H54 (cell line): ENCODE measurements at regions not wholly inside any gene's neighbourhood (a gene's known extent, or its start where the extent isn't known, plus 50 kb on each side); places are given as distances from the start of the nearest gene placed in this dataset.

Experiments
- DNase-seq: peaks from one replicate; pipeline ENCODE4 v3.0.0; 2011; ENCODE audit warnings: low spot score, mixed read lengths; ENCODE audit not compliant: insufficient read length
- FAIRE-seq: peaks from 3 replicates; lab custom pipeline; 2011; peaks lifted over from hg19 to GRCh38; lab: Jason Lieb, UNC
- POLR2A ChIP-seq: IDR thresholded peaks from 2 replicates; pipeline ENCODE4 v1.6.1; 2011; ENCODE audit warnings: low read depth, mild to moderate bottlenecking, low read length

GRCh38 chr1:70897273-70897672 lies 150.3 kb downstream of the PTGER3 start:
- FAIRE-seq = no peak
- TF ChIP-seq POLR2A = no peak
- no peak for DNase-seq

- TF ChIP-seq POLR2A = no peak
- no peak for FAIRE-seq
- no peak for DNase-seq
These were observed 147.9 kb downstream of the PTGER3 start for GRCh38 chr1:70899735-70900134.

DNA sequence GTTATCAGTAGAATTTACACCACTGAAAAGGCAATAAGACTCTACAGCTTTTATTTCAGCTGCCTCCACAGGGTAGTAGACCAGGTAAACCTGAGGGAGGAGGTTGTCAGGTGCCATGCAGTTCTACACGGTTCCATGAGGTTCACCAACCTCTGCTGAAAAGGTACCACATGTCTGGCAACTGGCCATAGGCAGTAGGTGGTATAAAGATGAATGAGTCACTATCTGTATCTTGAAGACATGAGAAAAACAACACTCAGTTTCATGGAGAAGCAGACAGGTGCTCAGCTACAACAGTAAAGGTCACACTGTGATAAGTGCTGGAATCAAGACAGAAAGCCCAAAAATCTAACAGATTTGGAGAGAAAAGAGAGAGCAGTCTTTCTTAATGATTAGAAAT lies 145.4 kb downstream of the PTGER3 start:
- DNase-seq = no peak
- FAIRE-seq = no peak
- no peak for TF ChIP-seq POLR2A

- no peak for TF ChIP-seq POLR2A
- DNase-seq (no peak), FAIRE-seq (no peak)
These were observed 140.8 kb downstream of the PTGER3 start for GRCh38 chr1:70906800-70907199.

- FAIRE-seq = no peak
- DNase-seq = no peak
These were observed 139.9 kb downstream of the PTGER3 start for GRCh38 chr1:70907563-70908310.

GRCh38 chr1:70909262-70909822 lies 138.3 kb downstream of the PTGER3 start:
- no peak for TF ChIP-seq POLR2A
- FAIRE-seq = no peak

More at GRCh38 chr1:70907563-70908310, 139.9 kb downstream of the PTGER3 start:
- TF ChIP-seq POLR2A = no peak

DNA sequence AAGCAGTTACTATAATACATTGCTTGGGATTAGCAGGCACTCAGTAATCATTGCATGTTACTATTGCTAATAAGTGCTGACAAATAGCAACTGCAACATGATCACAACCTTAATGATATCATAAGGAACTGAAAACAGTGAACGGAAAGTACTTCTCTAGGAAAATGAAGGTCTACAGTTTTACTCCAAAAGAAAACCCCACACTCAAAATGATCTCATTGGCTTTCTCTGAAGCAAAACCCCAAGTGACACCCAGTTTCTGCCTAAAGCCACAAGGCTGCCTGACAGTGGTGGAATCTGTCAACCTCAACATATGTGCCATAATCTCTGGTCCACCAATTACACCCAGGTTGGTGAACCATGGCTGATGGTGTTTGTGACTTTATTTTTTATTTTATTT lies 137.6 kb downstream of the PTGER3 start:
- DNase-seq (no peak), FAIRE-seq (no peak)
- no peak for TF ChIP-seq POLR2A

More at GRCh38 chr1:70909262-70909822, 138.3 kb downstream of the PTGER3 start:
- no peak for DNase-seq

DNA sequence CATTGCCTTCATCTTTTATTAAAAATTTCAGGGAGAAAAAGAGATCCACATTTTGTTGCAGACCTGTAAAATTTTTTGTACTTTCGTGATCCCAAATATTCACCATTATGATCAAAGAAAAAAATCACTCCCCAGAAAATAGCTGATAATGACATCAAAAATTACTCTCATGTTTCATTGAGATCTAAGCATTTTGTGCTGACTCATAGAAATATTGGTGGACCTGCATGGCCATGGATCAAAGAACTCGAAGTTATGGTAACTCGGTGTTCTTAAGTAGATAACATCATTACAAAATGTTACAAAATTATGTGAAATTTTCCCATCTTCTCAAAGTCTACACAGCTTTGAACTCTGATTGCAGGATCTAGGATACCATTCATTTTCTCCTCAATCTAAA lies 135.8 kb downstream of the PTGER3 start:
- FAIRE-seq (no peak), DNase-seq (no peak)
- TF ChIP-seq POLR2A = no peak

- DNase-seq = no peak
- no peak for FAIRE-seq
- TF ChIP-seq POLR2A = no peak
These were observed 133.4 kb downstream of the PTGER3 start for GRCh38 chr1:70914224-70914623.

- FAIRE-seq (no peak), DNase-seq (no peak)
- TF ChIP-seq POLR2A = no peak
These were observed 132.2 kb downstream of the PTGER3 start for GRCh38 chr1:70915258-70916033.

- FAIRE-seq (no peak), DNase-seq (no peak)
- TF ChIP-seq POLR2A = no peak
These were observed 131.6 kb downstream of the PTGER3 start for GRCh38 chr1:70916034-70916427.

GRCh38 chr1:70919706-70920323 lies 127.8 kb downstream of the PTGER3 start:
- no peak for FAIRE-seq
- no peak for DNase-seq

More at GRCh38 chr1:70919706-70920323, 127.8 kb downstream of the PTGER3 start:
- no peak for TF ChIP-seq POLR2A
